Astrocyte of the cerebellum (primary cell): ENCODE measurements at regions not wholly inside any gene's neighbourhood (a gene's known extent, or its start where the extent isn't known, plus 50 kb on each side); places are given as distances from the start of the nearest gene placed in this dataset.

Source experiments
- DNase-seq: peaks from one replicate; pipeline ENCODE4 v3.0.0-alpha.2; 2011; ENCODE audit warnings: low read depth
- H3K4me3 ChIP-seq: 2 replicates; pipeline ENCODE4 v1.5.1; 2011; ENCODE audit warnings: mild to moderate bottlenecking, low read depth, low read length, moderate library complexity
- CTCF ChIP-seq: IDR thresholded peaks from 2 replicates; pipeline ENCODE4 v1.5.1; 2012; ENCODE audit warnings: low read length, low read depth, moderate library complexity, mild to moderate bottlenecking; ENCODE audit errors: missing control alignments
- in situ Hi-C: cut with HindIII; loops from 2 replicates; pipeline ENCODE4 v1.10.0; 2017; ENCODE audit warnings: low sequenced_read_pairs

GRCh38 chr7:110209884-110210283 lies 881.0 kb upstream of the LRRN3 start:
- TF ChIP-seq CTCF = no peak
- no peak for DNase-seq
- no peak overlapping the region for H3K4me3 ChIP-seq
- in situ Hi-C loops = no loop called here

- TF ChIP-seq CTCF = no peak
- in situ Hi-C loops = no loop called here
- DNase-seq = no peak
- H3K4me3 ChIP-seq = no peak overlapping the region
These were observed 879.9 kb upstream of the LRRN3 start for GRCh38 chr7:110210941-110211608.

GRCh38 chr7:110224643-110225042 lies 866.3 kb upstream of the LRRN3 start:
- H3K4me3 ChIP-seq = no peak overlapping the region
- TF ChIP-seq CTCF = no peak
- in situ Hi-C loops = no loop called here
- no peak for DNase-seq

GRCh38 chr7:110246118-110246517 lies 844.8 kb upstream of the LRRN3 start:
- in situ Hi-C loops = no loop called here
- no peak for TF ChIP-seq CTCF
- no peak overlapping the region for H3K4me3 ChIP-seq
- DNase-seq = no peak

- TF ChIP-seq CTCF = no peak
- no peak overlapping the region for H3K4me3 ChIP-seq
- peak; percentile 31 for DNase-seq
- in situ Hi-C loops = no loop called here
These were observed 837.8 kb upstream of the LRRN3 start for GRCh38 chr7:110253093-110253492.

- H3K4me3 ChIP-seq = no peak overlapping the region
- in situ Hi-C loops = no loop called here
- DNase-seq = no peak
- TF ChIP-seq CTCF = no peak
These were observed 833.3 kb upstream of the LRRN3 start for GRCh38 chr7:110257673-110258072.
